Fibroblast of lung (primary cell): ENCODE measurements at regions not wholly inside any gene's neighbourhood (a gene's known extent, or its start where the extent isn't known, plus 50 kb on each side); places are given as distances from the start of the nearest gene placed in this dataset.

ENCODE experiments used
- CTCF ChIP-seq, 2 donors: IDR thresholded peaks in 1 of 2; conservative IDR thresholded peaks in 1 of 2; 1 replicate in 1 of 2; 2 replicates in 1 of 2; pipeline ENCODE4 v1.5.1; 2011 to 2012; ENCODE audit warnings: low read length in 2 of 2, control low read depth in 1 of 2, inconsistent platforms in 1 of 2, low read depth in 1 of 2, mild to moderate bottlenecking in 1 of 2
- EZH2 ChIP-seq: IDR thresholded peaks from 2 replicates; pipeline ENCODE4 v1.5.1; 2012; ENCODE audit warnings: low read length, control low read depth, mild to moderate bottlenecking; ENCODE audit errors: missing control alignments

DNA sequence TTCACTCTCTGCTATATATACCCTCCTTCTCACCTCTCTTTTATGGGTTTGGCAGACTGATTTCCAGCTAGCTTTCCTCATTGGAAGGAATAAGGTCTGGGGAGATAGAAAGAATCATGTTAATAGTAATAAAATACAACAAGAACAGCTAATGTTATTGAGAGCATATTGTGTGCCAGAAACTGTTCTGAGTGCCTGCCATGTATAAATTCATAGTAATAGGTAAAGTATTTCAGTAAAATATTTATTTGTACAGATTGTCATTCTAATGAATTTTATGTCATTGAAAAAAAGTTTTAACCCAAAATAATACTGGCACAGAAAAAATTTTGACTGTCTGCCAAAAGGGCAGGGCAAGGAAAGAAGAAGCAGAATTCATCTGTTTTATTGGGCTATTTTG is 834.9 kb upstream of the ZNF608 start:
- TF ChIP-seq EZH2, result no peak
- TF ChIP-seq CTCF (conservative IDR thresholded peaks at IDR 0.05 in 1 of 2, IDR thresholded peaks at IDR 0.05 in 1 of 2; ENCODE audit: low read depth in 1 of 2, low read length in 2 of 2), result no peak
